ENCODE measurements at regions not wholly inside any gene's neighbourhood (a gene's known extent, or its start where the extent isn't known, plus 50 kb on each side); places are given as distances from the start of the nearest gene placed in this dataset.

GRCh38 chr15:85905751-85906450 lies 111.2 kb upstream of the KLHL25 start:
- TF ChIP-seq CTCF (conservative IDR thresholded peaks at IDR 0.05 in 1 of 2, IDR thresholded peaks at IDR 0.05 in 1 of 2; ENCODE audit: low read depth in 1 of 2, low read length in 2 of 2) = no peak
- no peak for TF ChIP-seq EZH2 (IDR thresholded peaks at IDR 0.05; ENCODE audit: low read length, missing control alignments)
